Common myeloid progenitor, CD34-positive (primary cell): ENCODE measurements at regions not wholly inside any gene's neighbourhood (a gene's known extent, or its start where the extent isn't known, plus 50 kb on each side); places are given as distances from the start of the nearest gene placed in this dataset.

ENCODE experiments used
- CTCF ChIA-PET: fragments of 350-600 bp; sonication (Branson Sonifier 250); formaldehyde crosslinking; loops from one replicate; lab custom pipeline; 2021; ENCODE audit warnings: antibody characterized with exemption; lab: Charles Lee
- POLR2A ChIA-PET: fragments of 350-600 bp; sonication (Branson Sonifier 250); formaldehyde crosslinking; loops from one replicate; lab custom pipeline; 2021; ENCODE audit warnings: antibody characterized with exemption; lab: Charles Lee
- DNase-seq, 3 donors: peaks; one replicate each; pipeline versions ENCODE4 v3.0.0 to v3.0.0-alpha.2; 2013
- H3K27ac ChIP-seq, 2 experiments: 1 replicate in 1 of 2; 2 replicates in 1 of 2; pipeline ENCODE4 v1.7.0; 2013; ENCODE audit warnings: inconsistent platforms in 2 of 2, low read length in 2 of 2, mild to moderate bottlenecking in 2 of 2, low read depth in 1 of 2, moderate library complexity in 1 of 2; ENCODE audit not compliant: severe bottlenecking in 2 of 2, insufficient read depth in 1 of 2, poor library complexity in 1 of 2
- H3K27me3 ChIP-seq, 5 experiments: replicated peaks in 2 of 5; 1 replicate in 3 of 5; 2 replicates in 2 of 5; pipeline versions ENCODE4 v1.6.1 to v1.7.0; 2013; ENCODE audit warnings: low read length in 4 of 5, mild to moderate bottlenecking in 2 of 5, moderate library complexity in 2 of 5, inconsistent platforms in 1 of 5; ENCODE audit not compliant: insufficient read depth in 5 of 5, control insufficient read depth in 4 of 5
- H3K36me3 ChIP-seq, 4 experiments: 1 replicate in 2 of 4; 2 replicates in 2 of 4; pipeline versions ENCODE4 v1.6.1 to v1.7.0; 2013; ENCODE audit warnings: low read length in 3 of 4, control low read depth in 1 of 4, mild to moderate bottlenecking in 1 of 4; ENCODE audit not compliant: control insufficient read depth in 4 of 4, insufficient read depth in 4 of 4
- H3K4me1 ChIP-seq, 4 experiments: 1 replicate in 3 of 4; 2 replicates in 1 of 4; pipeline versions ENCODE4 v1.6.1 to v1.7.1; 2013; ENCODE audit warnings: low read length in 3 of 4, mild to moderate bottlenecking in 3 of 4, control low read depth in 1 of 4, inconsistent platforms in 1 of 4, moderate library complexity in 1 of 4; ENCODE audit not compliant: control insufficient read depth in 4 of 4, insufficient read depth in 4 of 4; ENCODE audit errors: control extremely low read depth in 1 of 4
- H3K4me3 ChIP-seq, 7 experiments: 1 replicate in 4 of 7; 2 replicates in 3 of 7; pipeline versions ENCODE4 v1.5.1 to v1.7.0; 2013; ENCODE audit warnings: mild to moderate bottlenecking in 7 of 7, low read length in 6 of 7, moderate library complexity in 6 of 7, inconsistent platforms in 2 of 7, low read depth in 2 of 7, control low read depth in 1 of 7; ENCODE audit not compliant: insufficient read depth in 4 of 7, control insufficient read depth in 1 of 7; ENCODE audit errors: extremely low read depth in 1 of 7
- H3K9me3 ChIP-seq, 5 experiments: 1 replicate in 4 of 5; 2 replicates in 1 of 5; pipeline versions ENCODE4 v1.6.1 to v1.7.1; 2013; ENCODE audit warnings: low read length in 4 of 5, mild to moderate bottlenecking in 2 of 5, inconsistent platforms in 1 of 5, low read depth in 1 of 5, moderate library complexity in 1 of 5; ENCODE audit not compliant: control insufficient read depth in 4 of 5, insufficient read depth in 2 of 5; ENCODE audit errors: control extremely low read depth in 1 of 5
- WGBS: methylation state at CpG from one replicate; pipeline ENCODE4 v1.1.5; 2013; ENCODE audit not compliant: insufficient coverage; 5-methylcytosine and 5-hydroxymethylcytosine counted together

- CTCF ChIA-PET = no interaction called here
- no peaks in the 10 kb centered on the region for H3K9me3 ChIP-seq
- H3K27ac ChIP-seq = no peak overlapping the region
- no peaks in the 10 kb centered on the region for H3K36me3 ChIP-seq
- no peak overlapping the region for H3K4me3 ChIP-seq
- DNase-seq = no peak
- 95% methylated on average over 4 of the region's 5 CpGs for WGBS
- H3K27me3 ChIP-seq = no peaks in the 10 kb centered on the region
- POLR2A ChIA-PET = no interaction called here
- H3K4me1 ChIP-seq = peaks cover 0 to 6% (median 3%) of the 10 kb centered on the region in 4 experiments
These were observed 180.6 kb upstream of the ELL2 start for GRCh38 chr5:96142184-96142781.

DNA sequence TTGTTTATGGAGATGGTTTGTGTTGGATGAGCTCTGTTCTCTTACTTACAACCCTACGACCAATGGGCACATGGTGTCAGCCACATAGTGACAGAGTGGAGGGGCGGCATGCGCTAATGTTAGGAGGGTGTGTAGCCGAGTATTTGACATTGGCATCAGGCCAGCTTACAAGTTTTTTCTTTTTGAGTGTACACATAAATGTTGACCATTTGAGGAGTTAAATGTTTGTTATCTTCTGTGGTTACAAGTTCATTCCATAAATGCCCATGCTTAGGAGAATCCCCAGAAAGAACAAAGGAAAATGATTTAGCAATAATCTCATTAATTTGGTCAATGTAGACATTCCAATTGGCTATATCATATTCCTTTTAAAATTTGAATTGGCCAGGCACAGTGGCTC lies 180.1 kb upstream of the ELL2 start:
- CTCF ChIA-PET = interaction anchor here (0.9 kb wide), 1 partner anchor 27 kb away, joined by 3 read pairs; no protein-coding TSS in a partner anchor
- DNase-seq = no peak
- H3K36me3 ChIP-seq = no peaks in the 10 kb centered on the region
- H3K4me1 ChIP-seq = peaks cover 0 to 6% (median 2%) of the 10 kb centered on the region in 4 experiments
- no peak overlapping the region for H3K4me3 ChIP-seq
- WGBS = 100% methylated on average over 3 of the region's 4 CpGs
- POLR2A ChIA-PET = no interaction called here
- no peaks in the 10 kb centered on the region for H3K27me3 ChIP-seq
- no peak overlapping the region for H3K27ac ChIP-seq
- H3K9me3 ChIP-seq = no peaks in the 10 kb centered on the region

GRCh38 chr5:96140496-96140895 lies 178.8 kb upstream of the ELL2 start:
- no peaks in the 10 kb centered on the region for H3K4me1 ChIP-seq
- no peak overlapping the region for H3K27ac ChIP-seq
- WGBS = no CpG with 5 or more reads among the region's 2 CpGs
- CTCF ChIA-PET = interaction anchor here (0.9 kb wide), 1 partner anchor 11 kb away, joined by 3 read pairs; no protein-coding TSS in a partner anchor
- H3K9me3 ChIP-seq = no peaks in the 10 kb centered on the region
- H3K27me3 ChIP-seq = no peaks in the 10 kb centered on the region
- H3K4me3 ChIP-seq = no peak overlapping the region
- no peaks in the 10 kb centered on the region for H3K36me3 ChIP-seq
- no peak for DNase-seq
- POLR2A ChIA-PET = no interaction called here

DNA sequence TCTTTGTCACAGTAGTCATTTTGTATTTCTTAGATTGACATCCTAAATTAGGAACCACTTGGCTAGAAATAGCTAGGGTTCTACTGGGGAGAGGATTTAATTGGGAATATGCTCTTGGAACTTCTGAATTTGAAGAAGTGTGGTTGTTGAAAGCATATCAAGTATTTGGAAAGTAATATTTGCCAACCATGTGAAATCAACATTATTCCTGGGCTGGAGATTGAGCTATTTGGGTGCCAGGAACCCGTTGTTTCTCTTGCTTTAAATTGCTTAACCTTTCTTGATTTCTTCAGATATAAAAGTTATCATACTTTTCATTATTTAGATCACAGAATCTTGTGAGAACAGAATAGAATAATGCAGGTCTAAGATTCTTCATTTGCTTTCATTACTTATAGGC lies 178.4 kb upstream of the ELL2 start:
- POLR2A ChIA-PET = no interaction called here
- CTCF ChIA-PET = interaction anchor here (0.9 kb wide), 1 partner anchor 10 kb away, joined by 3 read pairs; no protein-coding TSS in a partner anchor
- DNase-seq = no peak
- Histone ChIP-seq H3K27ac (no peak overlapping the region), H3K4me3 (no peak overlapping the region), H3K36me3 (no peaks in the 10 kb centered on the region), H3K27me3 (no peaks in the 10 kb centered on the region), H3K4me1 (no peaks in the 10 kb centered on the region), H3K9me3 (no peaks in the 10 kb centered on the region)
- WGBS = no CpG with 5 or more reads among the region's 1 CpG

GRCh38 chr5:96134886-96135285 lies 173.2 kb upstream of the ELL2 start:
- WGBS = no CpG with 5 or more reads among the region's 3 CpGs
- Histone ChIP-seq H3K4me3 (no peak overlapping the region), H3K27ac (no peak overlapping the region), H3K9me3 (no peaks in the 10 kb centered on the region), H3K4me1 (no peaks in the 10 kb centered on the region), H3K27me3 (no peaks in the 10 kb centered on the region), H3K36me3 (no peaks in the 10 kb centered on the region)
- ChIA-PET CTCF (no interaction called here), POLR2A (no interaction called here)
- no peak for DNase-seq

DNA sequence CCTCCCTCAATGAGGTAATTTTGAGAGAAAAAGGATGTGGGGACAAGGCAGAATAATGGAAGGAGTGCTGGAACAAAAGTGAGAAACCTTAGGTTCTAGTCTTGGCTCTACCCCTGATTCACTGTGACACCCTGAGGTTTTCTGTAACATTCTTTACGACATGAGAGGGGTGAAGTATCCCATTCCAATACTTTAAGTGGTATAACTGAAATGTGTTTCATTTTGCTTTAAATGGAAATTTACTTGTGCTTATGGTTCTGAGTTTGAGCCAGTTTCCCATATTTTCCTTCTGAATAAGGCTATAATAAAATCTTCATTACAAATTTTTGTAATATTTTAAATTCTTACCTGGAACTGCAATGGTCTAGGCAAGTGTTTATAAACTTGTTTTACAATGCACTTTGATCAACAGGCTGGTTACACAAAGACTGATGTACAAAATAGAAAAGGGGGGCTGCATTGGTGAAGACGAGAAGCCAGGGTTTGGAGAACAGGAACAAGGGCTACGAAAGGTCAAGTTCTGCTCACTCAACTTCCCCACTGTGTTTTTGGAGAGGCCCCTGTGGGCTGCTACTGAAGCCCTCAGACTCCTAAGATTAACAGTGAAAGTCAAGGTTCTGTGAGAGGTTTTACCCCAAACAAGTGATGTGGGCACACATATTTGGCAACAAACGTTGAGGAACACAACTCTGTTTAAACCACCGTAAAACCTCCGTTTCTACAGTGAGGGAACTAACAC lies 171.9 kb upstream of the ELL2 start:
- H3K9me3 ChIP-seq = no peaks in the 10 kb centered on the region
- H3K4me1 ChIP-seq = no peaks in the 10 kb centered on the region
- POLR2A ChIA-PET = no interaction called here
- no peak overlapping the region for H3K27ac ChIP-seq
- CTCF ChIA-PET = no interaction called here
- DNase-seq = no peak
- no peaks in the 10 kb centered on the region for H3K36me3 ChIP-seq
- H3K27me3 ChIP-seq = no peaks in the 10 kb centered on the region
- 100% methylated on average over 2 of the region's 6 CpGs for WGBS
- H3K4me3 ChIP-seq = no peak overlapping the region

GRCh38 chr5:96129276-96129675 lies 167.6 kb upstream of the ELL2 start:
- no peaks in the 10 kb centered on the region for H3K9me3 ChIP-seq
- no CpG with 5 or more reads among the region's 1 CpG for whole genome bisulfite sequencing
- no peak overlapping the region for H3K4me3 ChIP-seq
- no peaks in the 10 kb centered on the region for H3K36me3 ChIP-seq
- DNase-seq = no peak
- H3K27ac ChIP-seq = no peak overlapping the region
- H3K27me3 ChIP-seq = no peaks in the 10 kb centered on the region
- ChIA-PET POLR2A (no interaction called here), CTCF (interaction anchor here (1.0 kb wide), 2 partner anchors 11 to 99 kb away, joined by 3 read pairs; no protein-coding TSS in a partner anchor)
- no peaks in the 10 kb centered on the region for H3K4me1 ChIP-seq
